ENCODE measurements at regions not wholly inside any gene's neighbourhood (a gene's known extent, or its start where the extent isn't known, plus 50 kb on each side); places are given as distances from the start of the nearest gene placed in this dataset.

GRCh38 chr14:65928995-65929394 is 516.5 kb downstream of the FUT8 start:
- Histone ChIP-seq H3K9me3 (ENCODE audit: insufficient read depth, low read length) (no peaks in the 10 kb centered on the region), H3K79me2 (ENCODE audit: low read length) (no peaks in the 10 kb centered on the region), H3K4me3 (ENCODE audit: low read length) (no peak overlapping the region), H4K20me1 (ENCODE audit: insufficient read depth, low read length) (no peaks in the 10 kb centered on the region), H2AFZ (ENCODE audit: low read depth, low read length) (no peak overlapping the region), H3K27me3 (ENCODE audit: low read depth, low read length) (peaks cover 17% of the 10 kb centered on the region; the same call in 1 of the 2 replicates), H3K27ac (ENCODE audit: low read length) (no peak overlapping the region), H3K9ac (ENCODE audit: low read length) (no peak overlapping the region), H3K4me2 (ENCODE audit: low read length) (no peak overlapping the region), H3K4me1 (ENCODE audit: low read length) (no peaks in the 10 kb centered on the region), H3K36me3 (replicated peaks; ENCODE audit: low read depth, low read length) (no peaks in the 10 kb centered on the region)
- TF ChIP-seq EZH2phosphoT487 (IDR thresholded peaks at IDR 0.05; ENCODE audit: low read depth) = no peak
- TF ChIP-seq CTCF (IDR thresholded peaks at IDR 0.05; ENCODE audit: low read depth, low read length) = no peak

- Histone ChIP-seq H3K4me1 (ENCODE audit: low read length) (no peaks in the 10 kb centered on the region), H3K9me3 (ENCODE audit: insufficient read depth, low read length) (no peaks in the 10 kb centered on the region), H3K4me2 (ENCODE audit: low read length) (no peak overlapping the region), H3K79me2 (ENCODE audit: low read length) (no peaks in the 10 kb centered on the region), H3K36me3 (replicated peaks; ENCODE audit: low read depth, low read length) (no peaks in the 10 kb centered on the region), H3K27ac (ENCODE audit: low read length) (no peak overlapping the region), H3K4me3 (ENCODE audit: low read length) (no peak overlapping the region), H4K20me1 (ENCODE audit: insufficient read depth, low read length) (no peaks in the 10 kb centered on the region), H2AFZ (ENCODE audit: low read depth, low read length) (no peak overlapping the region), H3K27me3 (ENCODE audit: low read depth, low read length) (peaks cover 14% of the 10 kb centered on the region; the same call in 1 of the 2 replicates), H3K9ac (ENCODE audit: low read length) (no peak overlapping the region)
- no peak for TF ChIP-seq CTCF (IDR thresholded peaks at IDR 0.05; ENCODE audit: low read depth, low read length)
- TF ChIP-seq EZH2phosphoT487 (IDR thresholded peaks at IDR 0.05; ENCODE audit: low read depth) = no peak
These were observed 521.0 kb downstream of the FUT8 start for GRCh38 chr14:65933400-65934069.

- Histone ChIP-seq H3K4me1 (ENCODE audit: low read length) (no peaks in the 10 kb centered on the region), H3K4me3 (ENCODE audit: low read length) (no peak overlapping the region), H3K36me3 (replicated peaks; ENCODE audit: low read depth, low read length) (no peaks in the 10 kb centered on the region), H3K27ac (ENCODE audit: low read length) (no peak overlapping the region), H4K20me1 (ENCODE audit: insufficient read depth, low read length) (no peaks in the 10 kb centered on the region), H2AFZ (ENCODE audit: low read depth, low read length) (no peak overlapping the region), H3K79me2 (ENCODE audit: low read length) (no peaks in the 10 kb centered on the region), H3K9ac (ENCODE audit: low read length) (no peak overlapping the region), H3K9me3 (ENCODE audit: insufficient read depth, low read length) (no peaks in the 10 kb centered on the region), H3K4me2 (ENCODE audit: low read length) (no peak overlapping the region), H3K27me3 (ENCODE audit: low read depth, low read length) (peaks cover 13% of the 10 kb centered on the region; the same call in 1 of the 2 replicates)
- no peak for TF ChIP-seq EZH2phosphoT487 (IDR thresholded peaks at IDR 0.05; ENCODE audit: low read depth)
- TF ChIP-seq CTCF (IDR thresholded peaks at IDR 0.05; ENCODE audit: low read depth, low read length) = no peak
These were observed 521.5 kb downstream of the FUT8 start for GRCh38 chr14:65934070-65934435.

DNA sequence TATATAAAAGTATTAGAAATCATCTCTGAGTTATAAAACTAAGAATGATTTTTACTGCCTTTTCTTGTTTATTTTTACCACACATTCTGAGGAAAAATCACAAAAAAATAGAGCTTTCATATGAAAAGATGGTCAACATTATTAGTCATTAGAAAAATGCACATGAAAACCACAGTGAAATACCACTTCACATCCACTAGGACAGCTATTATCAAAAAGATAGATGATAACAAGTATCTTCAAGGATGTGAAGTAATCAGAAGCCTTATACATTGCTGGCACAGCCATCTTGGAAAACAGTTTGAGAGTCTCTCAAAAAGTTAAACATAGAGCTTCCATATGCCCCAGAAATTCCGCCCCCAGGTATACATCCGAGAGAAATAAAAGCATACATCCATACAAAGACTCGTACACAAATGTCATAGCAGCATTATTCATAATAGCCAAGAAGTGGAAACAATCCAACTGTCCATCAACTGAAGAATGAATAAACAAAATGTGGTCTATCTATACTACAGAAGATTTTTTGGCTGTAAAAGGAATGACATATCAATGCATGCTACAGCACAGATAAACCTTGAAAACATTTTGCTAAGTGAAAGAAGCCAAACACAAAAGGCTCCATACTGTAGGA is 523.9 kb downstream of the FUT8 start:
- H4K20me1 ChIP-seq (ENCODE audit: insufficient read depth, low read length) = no peaks in the 10 kb centered on the region
- no peak overlapping the region for H3K4me2 ChIP-seq (ENCODE audit: low read length)
- H3K9me3 ChIP-seq (ENCODE audit: insufficient read depth, low read length) = no peaks in the 10 kb centered on the region
- H3K9ac ChIP-seq (ENCODE audit: low read length) = no peak overlapping the region
- H3K4me1 ChIP-seq (ENCODE audit: low read length) = no peaks in the 10 kb centered on the region
- no peaks in the 10 kb centered on the region for H3K79me2 ChIP-seq (ENCODE audit: low read length)
- H3K27me3 ChIP-seq (ENCODE audit: low read depth, low read length) = peaks cover 16% of the 10 kb centered on the region; the same call in 1 of the 2 replicates
- TF ChIP-seq EZH2phosphoT487 (IDR thresholded peaks at IDR 0.05; ENCODE audit: low read depth) (no peak), CTCF (IDR thresholded peaks at IDR 0.05; ENCODE audit: low read depth, low read length) (no peak)
- no peak overlapping the region for H2AFZ ChIP-seq (ENCODE audit: low read depth, low read length)
- no peak overlapping the region for H3K27ac ChIP-seq (ENCODE audit: low read length)
- H3K36me3 ChIP-seq (replicated peaks; ENCODE audit: low read depth, low read length) = no peaks in the 10 kb centered on the region
- H3K4me3 ChIP-seq (ENCODE audit: low read length) = no peak overlapping the region
